ENCODE measurements at regions not wholly inside any gene's neighbourhood (a gene's known extent, or its start where the extent isn't known, plus 50 kb on each side); places are given as distances from the start of the nearest gene placed in this dataset.

DNA sequence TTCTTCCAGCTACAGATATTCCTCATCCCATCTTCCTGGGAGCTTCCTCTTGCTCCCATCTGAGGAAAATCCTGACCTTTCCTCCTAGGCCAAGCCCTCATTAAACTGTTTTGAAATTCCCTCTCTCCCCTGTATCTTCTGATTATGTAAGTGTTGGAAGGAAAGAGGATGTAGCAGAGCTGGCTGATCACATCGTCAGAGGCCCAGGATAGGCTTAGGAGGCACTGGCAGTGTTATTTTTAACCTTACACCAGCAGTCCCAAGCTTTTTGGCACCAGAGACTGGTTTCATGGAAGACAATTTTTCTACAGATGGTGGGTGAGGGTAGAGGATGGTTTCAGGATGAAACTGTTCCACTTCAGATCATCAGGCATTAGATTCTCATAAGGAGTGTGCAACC lies 630.4 kb downstream of the EPHA4 start:
- no peak for DNase-seq (ENCODE audit: low spot score)
- TF ChIP-seq, protein P1, sequence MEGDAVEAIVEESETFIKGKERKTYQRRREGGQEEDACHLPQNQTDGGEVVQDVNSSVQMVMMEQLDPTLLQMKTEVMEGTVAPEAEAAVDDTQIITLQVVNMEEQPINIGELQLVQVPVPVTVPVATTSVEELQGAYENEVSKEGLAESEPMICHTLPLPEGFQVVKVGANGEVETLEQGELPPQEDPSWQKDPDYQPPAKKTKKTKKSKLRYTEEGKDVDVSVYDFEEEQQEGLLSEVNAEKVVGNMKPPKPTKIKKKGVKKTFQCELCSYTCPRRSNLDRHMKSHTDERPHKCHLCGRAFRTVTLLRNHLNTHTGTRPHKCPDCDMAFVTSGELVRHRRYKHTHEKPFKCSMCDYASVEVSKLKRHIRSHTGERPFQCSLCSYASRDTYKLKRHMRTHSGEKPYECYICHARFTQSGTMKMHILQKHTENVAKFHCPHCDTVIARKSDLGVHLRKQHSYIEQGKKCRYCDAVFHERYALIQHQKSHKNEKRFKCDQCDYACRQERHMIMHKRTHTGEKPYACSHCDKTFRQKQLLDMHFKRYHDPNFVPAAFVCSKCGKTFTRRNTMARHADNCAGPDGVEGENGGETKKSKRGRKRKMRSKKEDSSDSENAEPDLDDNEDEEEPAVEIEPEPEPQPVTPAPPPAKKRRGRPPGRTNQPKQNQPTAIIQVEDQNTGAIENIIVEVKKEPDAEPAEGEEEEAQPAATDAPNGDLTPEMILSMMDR (IDR thresholded peaks at IDR 0.05), result no peak
- Histone ChIP-seq H3K4me3 (no peak overlapping the region), H3K27ac (no peak overlapping the region)

- DNase-seq (ENCODE audit: low spot score), result no peak
- no peak overlapping the region for H3K4me3 ChIP-seq
- no peak overlapping the region for H3K27ac ChIP-seq
- TF ChIP-seq, protein P1 (IDR thresholded peaks at IDR 0.05), result no peak
Measured at GRCh38 chr2:220946552-220946951, 625.6 kb downstream of the EPHA4 start.

- Histone ChIP-seq H3K4me3 (no peak overlapping the region), H3K27ac (no peak overlapping the region)
- TF ChIP-seq, protein P1 (IDR thresholded peaks at IDR 0.05), result no peak
- DNase-seq (ENCODE audit: low spot score), result no peak
Measured at GRCh38 chr2:220948579-220948978, 623.5 kb downstream of the EPHA4 start.

DNA sequence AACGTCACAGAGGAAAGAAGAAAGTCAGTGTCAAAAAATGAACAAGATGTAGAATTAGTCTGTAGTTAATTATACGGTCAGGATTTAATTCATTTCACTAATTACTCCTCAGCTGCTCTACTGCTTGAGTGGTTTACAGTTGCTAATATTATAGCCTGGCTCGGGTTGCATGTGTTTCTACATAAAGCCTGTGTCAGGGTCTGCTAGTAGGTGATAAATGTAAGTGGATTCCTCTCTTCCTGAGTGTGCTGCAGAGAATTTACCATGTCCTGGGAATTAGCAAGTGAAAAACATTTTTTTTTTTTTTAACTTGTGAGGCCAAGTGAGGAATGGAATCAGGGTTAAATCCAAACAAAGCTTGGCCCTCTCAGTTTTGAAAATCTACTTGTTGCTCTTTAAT lies 622.6 kb downstream of the EPHA4 start:
- Histone ChIP-seq H3K27ac (no peak overlapping the region), H3K4me3 (no peak overlapping the region)
- DNase-seq (ENCODE audit: low spot score), result no peak
- TF ChIP-seq, protein P1 (IDR thresholded peaks at IDR 0.05), result no peak

GRCh38 chr2:220955776-220956175 lies 616.3 kb downstream of the EPHA4 start:
- no peak for DNase-seq (ENCODE audit: low spot score)
- TF ChIP-seq, protein P1 (IDR thresholded peaks at IDR 0.05), result no peak
- Histone ChIP-seq H3K27ac (no peak overlapping the region), H3K4me3 (no peak overlapping the region)

- no peak for DNase-seq (ENCODE audit: low spot score)
- TF ChIP-seq, protein P1 (IDR thresholded peaks at IDR 0.05), result no peak
- Histone ChIP-seq H3K27ac (no peak overlapping the region), H3K4me3 (no peak overlapping the region)
Measured at GRCh38 chr2:220956429-220956828, 615.7 kb downstream of the EPHA4 start.

DNA sequence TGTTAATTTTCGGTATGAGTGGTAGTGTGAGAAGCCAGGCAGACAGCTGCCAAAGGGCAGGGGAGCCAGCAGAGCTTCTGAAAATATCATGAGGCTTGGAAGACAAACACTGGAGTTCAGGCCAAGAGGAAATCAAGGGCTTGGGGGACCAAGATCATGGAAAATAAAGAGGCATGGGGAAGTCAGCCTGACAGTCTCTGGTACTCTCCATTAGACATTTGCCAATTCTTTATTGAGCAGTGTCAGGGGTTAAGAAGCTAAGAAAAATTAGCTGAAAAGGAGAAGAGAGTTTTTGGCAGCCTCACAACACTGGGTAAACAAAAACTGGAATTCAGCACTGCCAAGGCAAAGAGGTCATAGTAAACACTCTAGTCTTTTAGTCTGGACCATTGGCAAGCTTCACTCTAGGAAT lies 612.7 kb downstream of the EPHA4 start:
- H3K27ac ChIP-seq, result no peak overlapping the region
- no peak overlapping the region for H3K4me3 ChIP-seq
- DNase-seq (ENCODE audit: low spot score), result no peak
- TF ChIP-seq, protein P1 (IDR thresholded peaks at IDR 0.05), result no peak
